OCI-LY3 (cell line): ENCODE measurements at regions not wholly inside any gene's neighbourhood (a gene's known extent, or its start where the extent isn't known, plus 50 kb on each side); places are given as distances from the start of the nearest gene placed in this dataset.

Experiments
- CTCF ChIP-seq: fragments of 200-600, 300-600 bp; sonication (generic); IDR thresholded peaks from 2 replicates; pipeline ENCODE4 v1.5.1; 2014; ENCODE audit warnings: antibody characterized with exemption, low read length, low read depth
- EZH2phosphoT487 ChIP-seq: fragments of 200-600 bp; shearing (Covaris generic); IDR thresholded peaks from 2 replicates; pipeline ENCODE4 v1.6.1; 2018; ENCODE audit warnings: antibody characterized with exemption, mixed run types, low read depth

- TF ChIP-seq CTCF (no peak), EZH2phosphoT487 (no peak)
These were observed 59.6 kb downstream of the TMEM270 start for GRCh38 chr7:73920406-73921134.
